ENCODE measurements at regions not wholly inside any gene's neighbourhood (a gene's known extent, or its start where the extent isn't known, plus 50 kb on each side); places are given as distances from the start of the nearest gene placed in this dataset.
A peak's percentile ranks its signal among the peaks of the same experiment; 100 is the strongest.

DNA sequence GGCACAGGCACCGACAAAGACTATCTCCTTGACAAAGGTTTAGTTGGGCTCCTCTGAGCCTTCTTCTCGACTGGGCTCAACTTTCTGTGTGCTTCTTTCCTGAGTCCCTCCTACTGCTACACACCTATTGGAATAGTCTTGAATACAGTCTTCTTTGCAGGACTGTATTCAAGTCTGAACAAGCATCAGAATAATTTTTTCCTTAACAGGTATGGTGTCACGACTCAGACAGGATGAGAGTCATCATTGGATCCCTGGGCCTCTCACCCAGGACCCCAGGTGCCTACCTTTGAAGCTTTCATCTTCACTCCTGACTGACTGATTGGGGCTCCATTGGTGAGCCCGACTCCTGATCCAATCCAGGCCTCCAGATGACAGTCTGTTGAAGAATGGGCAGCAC is 66.3 kb downstream of the CRYGS start:
- DNase-seq = no peak
- TF ChIP-seq, protein P1, sequence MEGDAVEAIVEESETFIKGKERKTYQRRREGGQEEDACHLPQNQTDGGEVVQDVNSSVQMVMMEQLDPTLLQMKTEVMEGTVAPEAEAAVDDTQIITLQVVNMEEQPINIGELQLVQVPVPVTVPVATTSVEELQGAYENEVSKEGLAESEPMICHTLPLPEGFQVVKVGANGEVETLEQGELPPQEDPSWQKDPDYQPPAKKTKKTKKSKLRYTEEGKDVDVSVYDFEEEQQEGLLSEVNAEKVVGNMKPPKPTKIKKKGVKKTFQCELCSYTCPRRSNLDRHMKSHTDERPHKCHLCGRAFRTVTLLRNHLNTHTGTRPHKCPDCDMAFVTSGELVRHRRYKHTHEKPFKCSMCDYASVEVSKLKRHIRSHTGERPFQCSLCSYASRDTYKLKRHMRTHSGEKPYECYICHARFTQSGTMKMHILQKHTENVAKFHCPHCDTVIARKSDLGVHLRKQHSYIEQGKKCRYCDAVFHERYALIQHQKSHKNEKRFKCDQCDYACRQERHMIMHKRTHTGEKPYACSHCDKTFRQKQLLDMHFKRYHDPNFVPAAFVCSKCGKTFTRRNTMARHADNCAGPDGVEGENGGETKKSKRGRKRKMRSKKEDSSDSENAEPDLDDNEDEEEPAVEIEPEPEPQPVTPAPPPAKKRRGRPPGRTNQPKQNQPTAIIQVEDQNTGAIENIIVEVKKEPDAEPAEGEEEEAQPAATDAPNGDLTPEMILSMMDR (IDR thresholded peaks at IDR 0.05) = no peak
- intact Hi-C loops (cut with DNase I) = no loop called here
- peaks cover 0 to 14% (median 0%) of the 10 kb centered on the region in 9 donors for H3K4me1 ChIP-seq
- peaks cover 0 to 3% (median 0%) of the 10 kb centered on the region in 7 donors for H3K27me3 ChIP-seq
- no peak for ATAC-seq
- H3K4me3 ChIP-seq = no peak overlapping the region
- H3K27ac ChIP-seq = no peak overlapping the region
- no peaks in the 10 kb centered on the region for H3K36me3 ChIP-seq
- no peaks in the 10 kb centered on the region for H3K9me3 ChIP-seq
- 77 to 82% methylated on average over 4 of the region's 4 CpGs for WGBS, 2 donors

GRCh38 chr3:186477033-186477432 is 67.1 kb downstream of the CRYGS start:
- H3K9me3 ChIP-seq = no peaks in the 10 kb centered on the region
- intact Hi-C loops (cut with DNase I) = no loop called here
- DNase-seq = no peak
- peaks cover 0 to 14% (median 0%) of the 10 kb centered on the region in 9 donors for H3K4me1 ChIP-seq
- H3K4me3 ChIP-seq = no peak overlapping the region
- ATAC-seq = peak in 1 of 8 donors; percentile 34
- TF ChIP-seq, protein P1 (IDR thresholded peaks at IDR 0.05) = no peak
- no peak overlapping the region for H3K27ac ChIP-seq
- 88 to 90% methylated on average over 8 of the region's 8 CpGs for WGBS, 2 donors
- H3K36me3 ChIP-seq = no peaks in the 10 kb centered on the region
- H3K27me3 ChIP-seq = peaks cover 0 to 4% (median 0%) of the 10 kb centered on the region in 7 donors

DNA sequence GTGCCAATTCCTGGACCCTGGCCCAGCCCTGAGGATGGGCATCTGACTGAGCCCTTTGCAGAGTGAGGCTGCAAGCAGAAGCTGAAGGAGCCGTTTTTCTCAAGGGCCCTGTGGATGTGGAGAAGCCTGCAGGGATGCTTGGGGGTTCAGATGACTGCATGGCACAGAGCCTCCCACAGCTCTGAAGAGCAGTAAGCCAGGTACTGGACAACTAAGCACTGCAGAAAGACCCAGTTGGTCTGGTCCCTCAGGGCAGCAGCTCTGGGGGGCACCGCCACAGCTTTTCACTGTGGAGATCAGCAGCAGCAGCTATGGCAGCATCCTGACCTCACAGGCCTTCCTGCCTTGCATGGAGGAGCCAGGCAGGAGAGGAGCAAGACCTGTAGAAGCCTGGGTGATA is 67.6 kb downstream of the CRYGS start:
- intact Hi-C loops (cut with DNase I) = no loop called here
- H3K9me3 ChIP-seq = no peaks in the 10 kb centered on the region

GRCh38 chr3:186476044-186476468 is 68.1 kb downstream of the CRYGS start:
- no peak overlapping the region for H3K4me3 ChIP-seq
- DNase-seq (no peak), ATAC-seq (peak in 6 of 8 donors; percentile 47 to 81 (median 72))
- intact Hi-C loops (cut with DNase I) = no loop called here
- H3K9me3 ChIP-seq = no peaks in the 10 kb centered on the region
- TF ChIP-seq, protein P1 (IDR thresholded peaks at IDR 0.05) = no peak
- WGBS, 2 donors = 38 to 46% methylated on average over 3 of the region's 3 CpGs
- H3K36me3 ChIP-seq = no peaks in the 10 kb centered on the region
- no peak overlapping the region for H3K27ac ChIP-seq
- H3K27me3 ChIP-seq = peaks cover 0 to 4% (median 0%) of the 10 kb centered on the region in 7 donors
- H3K4me1 ChIP-seq = peaks cover 0 to 11% (median 0%) of the 10 kb centered on the region in 9 donors

More for the DNA sequence above, 67.6 kb downstream of the CRYGS start:
- no peaks in the 10 kb centered on the region for H3K36me3 ChIP-seq
- TF ChIP-seq, protein P1 (IDR thresholded peaks at IDR 0.05) = no peak
- DNase-seq (no peak), ATAC-seq (peak in 1 of 8 donors; percentile 39)
- WGBS, 2 donors = 85 to 86% methylated on average over 2 of the region's 2 CpGs
- no peak overlapping the region for H3K4me3 ChIP-seq
- H3K27ac ChIP-seq = no peak overlapping the region
- peaks cover 0 to 14% (median 0%) of the 10 kb centered on the region in 9 donors for H3K4me1 ChIP-seq
- H3K27me3 ChIP-seq = peaks cover 0 to 4% (median 0%) of the 10 kb centered on the region in 7 donors

Measured in heart right ventricle (tissue), 16 donors.